Left ventricle myocardium superior (tissue), 1 donor: ENCODE measurements at regions not wholly inside any gene's neighbourhood (a gene's known extent, or its start where the extent isn't known, plus 50 kb on each side); places are given as distances from the start of the nearest gene placed in this dataset.
"Not testable (repeated sequence)": the region's sequence is repeated elsewhere in the genome, so short reads cannot be mapped to it uniquely, and the experiment has no call there.

Experiments used
- ATAC-seq: fragments of 200-7000 bp; cut with Tn5 transposase; one replicate; pipeline ENCODE4 v1.9.1; 2020; ENCODE audit warnings: mild to moderate bottlenecking, moderate library complexity
- DNase-seq: peaks from one replicate; pipeline ENCODE4 v3.0.0-alpha.2; 2020
- intact Hi-C: fragments of 100-400 bp; cut with micrococcal nuclease; formaldehyde crosslinking; loops from one replicate; pipeline ENCODE4 v1.11.0; 2022
- donor health status: DM: no; HTN: yes; CAD: no; lungs with severe emphysema.

- DNase-seq, result no peak
- no peak for ATAC-seq
- intact Hi-C loops, result no loop called here
Measured at GRCh38 chr9:78383130-78383529, 86.2 kb downstream of the PSAT1 start.

- no peak for ATAC-seq
- intact Hi-C loops, result no loop called here
- DNase-seq, result no peak
Measured at GRCh38 chr9:78386348-78386747, 89.4 kb downstream of the PSAT1 start.

- intact Hi-C loops, result no loop called here
- DNase-seq, result no peak
- no peak for ATAC-seq
Measured at GRCh38 chr9:78386773-78387172, 89.8 kb downstream of the PSAT1 start.

- ATAC-seq (no peak), DNase-seq (no peak)
- intact Hi-C loops, result no loop called here
Measured at GRCh38 chr9:78393340-78393739, 96.4 kb downstream of the PSAT1 start.

GRCh38 chr9:78393932-78394331 is 97.0 kb downstream of the PSAT1 start:
- intact Hi-C loops, result no loop called here
- DNase-seq (no peak), ATAC-seq (no peak)

- ATAC-seq (no peak), DNase-seq (no peak)
- intact Hi-C loops, result no loop called here
Measured at GRCh38 chr9:78396087-78396486, 99.2 kb downstream of the PSAT1 start.

- ATAC-seq (no peak), DNase-seq (no peak)
- intact Hi-C loops, result no loop called here
Measured at GRCh38 chr9:78397045-78397444, 100.1 kb downstream of the PSAT1 start.

GRCh38 chr9:78397454-78397853 is 100.5 kb downstream of the PSAT1 start:
- DNase-seq (no peak), ATAC-seq (no peak)
- intact Hi-C loops, result no loop called here

GRCh38 chr9:78399153-78399552 is 102.2 kb downstream of the PSAT1 start:
- DNase-seq, result no peak
- intact Hi-C loops, result no loop called here
- ATAC-seq, result no peak

- intact Hi-C loops, result no loop called here
- ATAC-seq (no peak), DNase-seq (no peak)
Measured at GRCh38 chr9:78400496-78400895, 103.6 kb downstream of the PSAT1 start.

GRCh38 chr9:78405461-78405860 is 108.5 kb downstream of the PSAT1 start:
- intact Hi-C loops, result no loop called here
- no peak for DNase-seq
- no peak for ATAC-seq

GRCh38 chr9:78406146-78406545 is 109.2 kb downstream of the PSAT1 start:
- ATAC-seq, result no peak
- DNase-seq, result no peak
- intact Hi-C loops, result no loop called here

GRCh38 chr9:78406933-78407332 is 110.0 kb downstream of the PSAT1 start:
- no peak for DNase-seq
- intact Hi-C loops, result no loop called here
- ATAC-seq, result no peak

- no peak for ATAC-seq
- intact Hi-C loops, result no loop called here
- no peak for DNase-seq
Measured at GRCh38 chr9:78407636-78408312, 110.8 kb downstream of the PSAT1 start.

GRCh38 chr9:78408388-78408787 is 111.5 kb downstream of the PSAT1 start:
- ATAC-seq, result no peak
- intact Hi-C loops, result no loop called here
- no peak for DNase-seq

- ATAC-seq, intact Hi-C loops, DNase-seq: not testable (repeated sequence)
Measured at GRCh38 chr9:78409928-78410510, 113.1 kb downstream of the PSAT1 start.

GRCh38 chr9:78422309-78422708 is 125.4 kb downstream of the PSAT1 start:
- no peak for DNase-seq
- intact Hi-C loops, result no loop called here

GRCh38 chr9:78424299-78424698 is 127.4 kb downstream of the PSAT1 start:
- ATAC-seq (no peak), DNase-seq (no peak)
- intact Hi-C loops, result no loop called here

More at GRCh38 chr9:78422309-78422708, 125.4 kb downstream of the PSAT1 start:
- no peak for ATAC-seq

GRCh38 chr9:78428640-78429039 is 131.7 kb downstream of the PSAT1 start:
- intact Hi-C loops, result no loop called here
- DNase-seq (no peak), ATAC-seq (no peak)

GRCh38 chr9:78430387-78430786 is 133.5 kb downstream of the PSAT1 start:
- intact Hi-C loops, result no loop called here
- ATAC-seq (no peak), DNase-seq (no peak)

GRCh38 chr9:78431039-78431438 is 134.1 kb downstream of the PSAT1 start:
- DNase-seq, ATAC-seq, intact Hi-C loops: not testable (repeated sequence)
